COR-L47 (cell line): ENCODE measurements at regions not wholly inside any gene's neighbourhood (a gene's known extent, or its start where the extent isn't known, plus 50 kb on each side); places are given as distances from the start of the nearest gene placed in this dataset.
"Not testable (repeated sequence)": the region's sequence is repeated elsewhere in the genome, so short reads cannot be mapped to it uniquely, and the experiment has no call there.

Experiments used
- DNase-seq: peaks from one replicate; lab custom pipeline; 2025; lab: John Stamatoyannopoulos, UW

DNA sequence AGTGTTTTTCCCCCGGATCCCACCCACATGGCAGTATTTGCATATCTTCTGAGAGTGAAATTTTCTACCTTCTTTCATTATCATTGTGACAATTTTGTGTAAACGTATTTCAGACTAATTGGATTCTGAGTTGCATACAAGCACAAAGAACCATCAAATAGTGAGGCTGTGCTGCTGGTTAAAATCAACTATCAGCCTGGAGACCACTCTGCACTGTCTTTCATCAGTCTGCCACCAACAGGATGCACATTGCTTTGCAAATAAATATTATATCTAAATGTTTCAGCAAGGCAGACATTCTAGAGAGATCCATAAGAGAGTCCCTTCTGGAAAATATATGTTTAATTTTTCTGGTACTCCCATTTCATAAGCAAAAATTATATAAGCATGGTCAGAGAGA, 851.8 kb downstream of the XPNPEP1 start:
- DNase-seq, result no peak

DNA sequence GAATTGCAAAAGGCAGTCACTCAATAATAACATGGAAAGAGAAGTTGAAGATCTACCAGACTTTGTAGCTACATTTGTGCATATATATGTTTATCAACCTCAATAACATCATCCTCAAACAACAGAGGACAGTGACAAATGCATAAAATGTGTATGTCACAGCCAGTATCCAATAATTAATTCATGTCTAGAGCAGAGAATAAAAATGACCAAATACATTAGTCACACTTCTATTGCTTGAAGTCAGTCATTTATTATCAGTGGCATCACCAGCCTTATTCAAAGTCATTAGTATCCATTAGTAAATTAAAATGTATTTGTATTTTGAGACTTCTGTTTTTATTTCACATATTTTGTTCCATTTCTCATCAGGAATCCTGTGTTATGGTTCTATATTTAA, 852.8 kb downstream of the XPNPEP1 start:
- DNase-seq, result no peak

DNA sequence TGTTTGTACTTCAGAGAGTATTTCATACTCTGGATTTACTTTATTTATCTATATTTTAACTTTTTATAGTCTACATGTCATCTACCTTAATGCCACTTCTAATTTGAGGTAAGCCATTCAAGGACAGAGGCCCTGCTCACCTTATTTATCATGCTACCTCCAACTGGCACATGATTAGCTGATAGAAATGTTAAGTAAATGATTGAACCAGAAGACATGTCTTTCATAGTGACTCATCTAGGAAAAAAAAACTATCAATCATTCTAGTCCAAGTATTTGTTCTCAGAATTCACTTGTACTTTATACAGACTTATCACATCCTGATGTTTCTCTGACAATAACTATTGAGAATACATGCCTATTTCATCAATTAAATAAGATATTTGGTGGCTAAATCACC, 856.3 kb downstream of the XPNPEP1 start:
- no peak for DNase-seq

DNA sequence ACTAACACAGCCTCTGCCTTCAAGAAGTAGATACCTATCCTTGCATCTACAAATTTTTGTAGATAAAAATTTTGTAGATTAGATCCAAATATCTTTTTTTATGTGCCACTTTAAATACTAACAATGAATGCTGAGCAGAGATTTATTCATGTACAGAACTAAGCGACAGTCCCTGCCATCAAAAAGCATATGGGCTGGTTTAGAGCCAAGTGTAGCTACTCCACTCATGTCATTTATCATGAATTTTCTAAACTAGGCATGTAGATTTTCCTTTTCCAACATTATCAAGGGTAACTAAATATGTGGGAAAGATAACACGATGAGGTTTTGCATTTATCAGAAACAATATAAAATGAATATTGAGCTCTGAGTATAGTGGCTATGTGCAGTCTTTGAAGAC, 857.5 kb downstream of the XPNPEP1 start:
- DNase-seq, result no peak

DNA sequence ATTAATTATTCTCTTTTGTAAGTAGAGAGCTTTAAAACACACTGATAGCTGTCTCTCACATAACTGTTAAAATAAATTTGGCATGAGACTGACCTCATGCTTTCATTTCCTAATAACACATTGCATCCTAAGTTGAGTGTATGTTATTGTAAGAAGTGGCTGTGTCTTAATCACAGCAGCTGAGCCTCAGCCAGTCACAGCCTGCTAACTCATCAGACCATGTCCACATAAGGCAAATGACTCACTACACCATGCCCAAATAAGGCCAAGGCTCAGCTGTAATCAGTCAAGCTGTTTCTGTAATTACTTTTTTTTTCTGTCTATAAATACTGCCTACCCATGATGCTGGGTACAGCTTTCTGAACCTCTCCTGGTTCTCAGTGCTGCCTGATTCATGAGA, 860.9 kb downstream of the XPNPEP1 start:
- DNase-seq, result no peak

DNA sequence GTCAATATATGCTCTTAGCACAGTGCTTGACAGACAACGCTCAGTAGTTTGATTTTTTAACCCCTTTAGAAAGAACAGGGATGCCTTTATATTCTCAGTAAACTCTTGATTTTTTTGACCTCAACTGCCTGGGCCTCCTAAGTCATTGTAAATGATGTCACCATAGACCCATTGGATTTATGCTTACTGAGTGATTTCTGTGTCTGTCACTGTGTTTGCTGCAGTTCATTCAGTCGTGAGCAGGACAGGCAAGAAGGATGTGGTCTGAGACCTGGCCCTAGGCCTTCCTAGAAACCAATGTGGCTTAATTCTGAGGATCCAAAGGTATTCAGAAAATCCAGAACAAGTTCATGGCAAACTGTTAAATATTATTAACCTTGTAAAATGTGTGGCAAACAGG, 868.1 kb downstream of the XPNPEP1 start:
- DNase-seq, result no peak

DNA sequence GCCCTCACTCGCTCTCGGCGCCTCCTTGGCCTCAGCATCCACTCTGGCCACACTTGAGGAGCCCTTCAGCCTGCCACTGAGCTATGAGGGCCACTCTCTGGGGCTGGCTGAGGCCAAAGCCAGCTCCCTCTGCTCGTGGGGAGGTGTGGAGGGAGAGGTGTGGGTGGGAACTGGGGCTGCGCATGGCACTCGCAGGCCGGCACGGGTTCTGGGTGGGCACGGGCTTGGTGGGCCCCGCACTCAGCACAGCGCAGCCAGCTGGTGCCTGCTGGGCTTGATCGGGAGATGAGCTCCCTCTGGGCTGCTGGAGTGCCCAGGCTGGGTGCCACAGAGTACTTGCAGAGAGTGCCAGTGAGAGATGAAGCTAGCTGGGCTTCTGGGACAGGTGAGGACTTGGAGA, 875.5 kb downstream of the XPNPEP1 start:
- no peak for DNase-seq

DNA sequence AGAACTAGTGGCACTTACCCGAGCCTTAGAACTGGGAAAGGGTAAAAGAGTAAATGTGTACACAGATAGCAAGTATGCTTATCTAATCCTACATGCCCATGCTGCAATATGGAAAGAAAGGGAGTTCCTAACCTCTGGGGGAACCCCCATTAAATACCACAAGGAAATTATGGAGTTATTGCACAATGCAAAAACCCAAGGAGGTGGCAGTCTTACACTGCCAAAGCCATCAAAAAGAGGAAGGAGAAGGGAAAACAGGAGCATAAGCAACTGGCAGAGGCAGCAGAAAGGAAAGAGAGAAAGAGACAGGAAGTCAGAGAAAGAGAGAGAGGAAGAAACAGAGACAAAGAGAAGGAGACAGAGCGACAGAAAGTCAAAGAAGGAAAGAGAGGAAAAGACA, 876.9 kb downstream of the XPNPEP1 start:
- DNase-seq, result not testable (repeated sequence)

DNA sequence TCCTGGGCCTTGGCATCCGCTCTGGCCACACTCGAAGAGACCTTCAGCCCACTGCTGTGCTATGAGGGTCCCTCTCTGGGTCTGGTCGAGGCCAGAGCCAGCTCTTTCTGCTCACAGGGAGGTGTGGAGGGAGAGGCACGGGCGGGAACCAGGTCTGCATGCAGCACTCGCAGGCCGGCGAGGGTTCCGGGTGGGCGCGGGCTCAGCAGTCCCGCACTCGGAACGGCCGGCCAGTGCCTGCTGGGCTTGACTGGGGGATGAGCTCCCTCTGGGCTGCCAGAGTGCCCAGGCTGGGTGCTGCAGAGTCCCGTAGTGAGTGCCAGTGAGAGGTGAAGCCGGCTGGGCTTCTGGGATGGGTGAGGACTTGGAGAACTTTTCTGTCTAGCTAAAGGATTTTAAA, 882.7 kb downstream of the XPNPEP1 start:
- no peak for DNase-seq

DNA sequence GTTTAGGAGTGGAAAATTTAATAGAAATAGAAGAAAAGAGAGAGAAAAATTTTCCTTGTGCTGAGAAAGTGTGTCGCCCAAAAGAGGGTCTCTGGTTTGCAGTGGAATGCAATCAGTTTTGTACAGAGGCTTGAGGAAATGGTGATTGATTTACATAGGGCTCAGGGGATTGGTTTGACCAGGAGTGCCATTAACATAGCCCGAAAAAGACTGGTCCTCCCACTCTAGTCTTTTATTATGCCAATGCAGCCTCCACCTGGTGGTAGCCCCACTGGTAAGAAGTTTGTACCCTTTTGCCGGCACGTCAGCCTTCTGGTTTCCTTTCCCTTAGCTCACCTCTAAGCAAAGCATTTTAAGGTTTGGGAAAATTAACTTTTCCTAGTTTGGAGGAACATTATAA, 885.3 kb downstream of the XPNPEP1 start:
- no peak for DNase-seq

DNA sequence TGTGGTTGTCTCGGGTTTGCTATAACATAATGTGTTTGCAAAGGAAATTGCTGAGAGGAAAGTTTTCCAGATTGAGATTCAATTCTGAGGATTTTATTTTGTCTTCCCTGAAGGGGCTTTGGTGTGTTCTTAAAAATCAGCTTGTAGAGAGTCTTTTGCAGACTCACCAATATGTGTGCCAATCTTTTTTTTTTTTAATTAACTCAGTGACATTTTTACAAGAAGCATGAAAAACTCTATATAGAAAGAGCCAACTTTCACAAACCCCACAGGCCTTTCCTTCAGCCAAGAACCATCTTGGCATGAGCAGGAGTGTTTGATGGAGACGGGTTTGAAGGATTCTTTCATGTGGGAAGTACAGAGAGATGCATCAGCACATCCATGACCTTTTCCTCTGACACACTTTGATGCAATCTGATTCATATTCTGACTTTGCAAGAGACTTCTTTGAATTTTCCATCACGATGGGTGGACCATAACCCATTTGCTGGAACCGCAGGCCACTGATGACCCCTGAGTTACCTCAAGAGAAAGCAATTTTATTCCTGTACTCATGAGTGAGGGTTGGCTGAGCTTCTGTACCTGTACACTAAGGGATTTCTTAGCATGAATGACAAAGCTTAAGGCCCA, 892.6 kb downstream of the XPNPEP1 start:
- DNase-seq, result no peak

DNA sequence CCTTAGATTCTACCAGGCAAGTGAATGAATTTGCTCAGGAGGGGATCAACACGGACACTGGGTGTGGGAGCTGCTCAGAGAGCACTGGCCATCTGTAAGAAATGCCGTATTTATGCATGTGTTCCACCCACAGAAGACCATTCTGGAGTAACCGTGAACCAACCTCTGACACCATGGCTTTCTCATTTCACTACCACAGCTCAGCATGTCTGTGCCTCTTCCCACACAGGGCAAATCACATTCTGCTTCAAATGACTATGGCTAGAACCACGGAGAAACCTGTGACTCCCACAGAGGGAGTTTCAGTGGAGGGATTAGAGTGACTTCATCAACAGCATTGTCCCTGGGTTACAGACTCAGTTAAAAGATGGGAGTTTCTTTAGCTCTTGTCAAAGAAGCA, 893.4 kb downstream of the XPNPEP1 start:
- no peak for DNase-seq

DNA sequence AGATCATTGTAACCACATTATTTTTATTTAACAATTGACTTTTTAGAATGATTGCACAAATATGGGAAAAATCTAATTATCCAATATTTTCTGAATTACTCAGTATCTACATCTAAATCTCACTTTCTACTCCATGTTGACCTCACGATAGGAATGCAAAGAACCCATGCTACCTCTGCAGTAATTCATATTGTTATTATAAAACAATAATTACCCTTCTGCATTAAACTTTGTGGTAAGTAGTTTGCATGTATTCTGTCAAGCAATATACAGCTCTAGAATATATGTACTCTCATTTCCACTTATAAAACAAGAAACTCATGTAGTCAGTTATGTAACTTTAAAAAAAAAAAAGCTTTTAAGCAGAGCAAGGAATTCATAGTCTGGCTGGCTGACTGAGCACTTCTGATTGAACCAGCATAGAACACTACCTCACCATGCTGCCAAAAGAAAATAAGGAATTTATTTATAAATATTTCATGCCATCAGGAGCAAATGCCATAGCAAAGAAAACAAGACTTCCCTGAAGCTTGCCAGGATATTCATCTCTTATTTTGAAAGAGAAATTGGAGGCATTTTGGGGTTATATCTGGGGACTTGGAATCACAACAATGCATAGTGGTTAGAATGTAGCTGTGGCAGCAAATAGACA, 895.7 kb downstream of the XPNPEP1 start:
- DNase-seq, result no peak

DNA sequence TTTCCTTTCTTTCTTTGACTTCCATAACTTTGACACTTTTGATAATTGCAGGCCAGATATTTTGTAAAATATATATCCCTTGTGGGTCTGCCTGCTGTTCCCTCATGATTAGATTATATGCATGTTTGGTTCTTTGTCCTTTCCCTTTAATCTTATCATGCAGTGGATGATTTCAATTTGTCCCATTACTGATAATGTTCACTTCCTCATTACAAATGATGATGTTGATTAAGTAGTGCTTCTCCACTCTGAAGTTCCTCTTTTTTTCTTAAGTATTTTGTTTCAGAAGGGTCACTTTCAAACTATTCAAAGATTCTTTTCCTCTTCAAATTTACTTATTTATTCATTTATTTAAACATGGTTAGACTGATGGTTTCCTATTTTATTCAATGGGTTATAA, 898.1 kb downstream of the XPNPEP1 start:
- no peak for DNase-seq

DNA sequence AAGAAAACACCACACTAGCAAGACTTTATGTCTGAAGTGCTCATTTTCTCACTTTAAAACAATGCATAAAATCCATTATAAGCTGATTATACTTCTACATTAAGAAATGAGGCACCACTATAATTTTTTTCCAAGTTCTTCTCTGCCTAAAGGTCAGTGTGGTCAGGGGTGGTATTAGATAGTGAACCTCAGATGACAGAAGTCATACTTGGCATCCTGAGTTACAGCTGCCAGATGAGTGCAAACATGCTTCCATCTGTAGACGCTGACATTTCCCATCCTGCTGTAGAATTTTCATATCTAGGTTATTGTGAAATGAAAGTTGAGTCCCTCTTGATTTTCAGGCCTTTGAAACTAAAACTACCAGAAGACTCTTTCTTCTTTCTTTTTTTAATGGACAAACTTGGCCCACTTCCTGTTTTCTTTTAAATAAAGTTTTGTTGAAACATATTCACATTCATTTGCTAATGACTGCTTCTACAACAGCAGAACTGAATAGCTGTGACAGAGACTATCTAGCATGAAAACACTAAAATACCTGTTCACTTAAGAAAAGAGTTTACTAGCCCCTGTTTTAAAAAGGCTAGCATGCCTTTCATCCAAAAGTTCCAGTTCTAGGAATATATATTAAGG, 900.8 kb downstream of the XPNPEP1 start:
- DNase-seq, result no peak

DNA sequence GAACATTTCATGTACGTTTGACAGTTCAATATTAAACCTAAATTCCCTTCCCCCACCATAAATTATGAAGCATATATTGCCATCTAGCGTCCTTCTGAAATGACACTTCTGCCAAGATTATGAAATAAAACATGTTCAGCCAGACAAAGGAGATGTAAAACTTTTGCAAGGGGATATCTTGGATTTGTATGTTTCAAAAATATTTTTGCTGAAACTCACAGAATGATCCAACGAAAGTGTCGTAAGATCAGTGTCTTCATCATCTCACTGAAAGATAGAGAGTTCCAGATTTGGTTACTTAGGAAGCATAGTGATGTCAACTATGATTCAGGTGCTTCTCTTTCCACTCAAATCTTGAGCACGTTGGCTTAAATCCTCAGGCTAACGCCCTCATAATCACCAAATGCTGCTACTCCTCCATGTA, 904.3 kb downstream of the XPNPEP1 start:
- DNase-seq, result no peak

DNA sequence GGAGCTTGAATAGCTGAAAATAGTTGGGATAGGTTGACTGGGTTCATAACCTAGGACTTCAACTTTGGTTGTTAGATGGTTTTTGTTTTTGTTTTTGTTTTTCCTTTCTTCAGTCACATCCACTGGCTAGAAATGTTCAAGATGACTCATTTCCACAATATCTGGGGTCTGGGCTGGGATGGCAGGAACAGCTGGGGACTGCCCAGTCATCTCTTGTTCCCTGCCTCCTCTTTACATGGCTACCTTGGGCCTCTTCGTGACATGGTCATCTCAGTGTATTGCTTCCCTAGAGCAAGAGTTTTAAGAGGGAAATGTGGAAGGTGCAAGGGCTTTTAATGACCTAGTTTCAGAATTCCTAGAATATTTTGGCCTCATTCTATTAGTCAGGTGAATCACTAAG, 915.8 kb downstream of the XPNPEP1 start:
- DNase-seq, result no peak

DNA sequence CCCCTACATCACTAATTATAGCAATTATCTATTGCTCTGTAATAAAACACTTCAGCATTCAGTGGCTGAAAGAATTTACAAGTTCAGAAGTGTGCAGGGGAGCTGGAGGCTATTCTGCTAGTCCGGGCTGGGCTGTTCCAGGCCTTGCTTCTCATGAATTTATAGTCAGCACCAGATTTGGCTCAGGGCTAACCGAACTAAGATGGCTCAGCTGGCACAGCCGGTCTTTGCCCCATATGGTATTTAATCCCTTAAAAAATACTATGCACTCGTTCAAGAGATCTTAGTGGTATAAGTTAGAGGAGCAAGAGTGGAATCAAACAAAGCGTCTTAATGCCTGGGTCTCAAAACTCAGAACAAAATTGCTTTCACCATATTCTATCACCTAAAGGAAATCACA, 932.9 kb downstream of the XPNPEP1 start:
- no peak for DNase-seq

DNA sequence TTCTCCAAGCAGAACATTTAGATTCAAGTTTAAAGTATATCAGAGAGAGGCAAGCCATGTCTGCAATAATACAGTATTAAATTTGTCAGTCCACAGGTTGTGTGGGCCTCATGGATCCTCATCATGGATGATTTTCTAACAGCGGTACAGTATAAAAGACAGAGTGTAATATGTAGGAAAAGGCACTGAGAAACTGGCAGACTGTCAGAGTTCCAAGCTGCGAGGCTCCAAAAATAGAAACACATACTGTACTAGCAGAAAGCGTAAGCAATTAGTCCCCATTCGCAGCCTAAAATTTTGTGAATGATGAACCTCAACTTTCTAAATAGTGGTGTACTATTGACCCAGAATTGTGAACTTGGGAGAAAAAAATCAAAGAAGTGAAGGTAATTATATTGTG, 933.3 kb downstream of the XPNPEP1 start:
- DNase-seq, result no peak

DNA sequence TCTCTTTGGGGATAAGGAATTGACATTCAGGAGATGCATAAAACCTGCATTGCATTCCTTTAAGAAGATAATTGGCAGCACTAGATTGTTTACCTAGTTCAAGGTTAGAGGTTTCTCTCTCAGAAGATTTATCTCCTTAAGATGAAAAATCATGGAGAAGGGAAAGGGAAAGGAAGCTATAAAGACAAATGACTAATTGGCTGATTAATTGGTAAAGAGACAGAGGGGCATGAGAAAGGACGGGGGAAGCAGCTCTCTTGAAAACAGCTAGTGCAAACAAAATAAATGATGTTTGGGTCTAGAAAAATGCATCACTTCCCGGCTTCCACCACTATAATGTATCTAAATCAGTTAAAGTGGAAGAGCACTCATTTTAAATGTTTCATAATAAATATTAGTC, 941.2 kb downstream of the XPNPEP1 start:
- no peak for DNase-seq

DNA sequence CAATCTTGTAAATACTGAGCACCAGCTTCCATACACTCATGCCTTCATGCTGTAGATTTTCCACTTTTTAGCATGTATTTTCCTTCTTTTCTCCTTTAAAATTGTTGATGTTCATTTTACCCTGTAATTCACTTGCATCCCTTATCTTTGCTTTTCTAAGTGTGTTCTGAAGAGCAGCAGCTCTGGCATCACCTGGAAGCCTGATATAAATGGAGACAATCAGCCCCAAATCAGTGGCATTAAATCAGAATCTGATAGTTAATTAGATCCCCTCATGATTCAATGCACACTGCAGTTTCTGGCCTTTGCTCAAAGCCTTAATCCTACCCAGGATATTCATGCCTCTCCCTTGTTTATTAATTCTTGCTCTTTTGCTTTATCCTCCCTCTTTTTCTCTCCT, 942.4 kb downstream of the XPNPEP1 start:
- no peak for DNase-seq

DNA sequence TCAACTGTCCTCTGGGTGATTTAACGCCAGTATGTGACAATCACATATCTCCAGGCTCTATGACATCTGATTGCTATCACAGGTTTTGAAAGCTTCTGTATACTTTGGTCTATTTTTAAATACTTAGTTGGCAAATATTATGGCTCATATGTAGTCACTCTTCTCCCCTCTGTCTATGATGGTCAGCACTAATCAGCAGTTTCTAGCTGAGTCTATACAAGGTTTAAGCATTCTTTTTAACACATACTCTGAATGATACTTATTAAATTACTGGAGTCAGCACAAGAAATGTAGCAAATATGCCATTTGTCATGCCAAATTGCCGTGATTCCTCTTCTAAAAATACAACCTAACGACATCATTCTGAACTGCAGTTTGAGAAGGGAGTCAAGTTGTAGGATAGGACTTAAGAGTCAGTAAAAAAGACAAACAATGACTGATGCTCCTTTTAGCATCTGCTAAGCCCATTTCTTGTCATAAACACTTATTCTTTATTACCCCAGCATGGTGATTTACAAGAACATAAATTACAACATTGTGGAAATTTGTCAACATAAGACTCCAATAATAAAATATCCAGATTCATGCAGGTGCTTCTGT, 947.8 kb downstream of the XPNPEP1 start:
- DNase-seq, result no peak

DNA sequence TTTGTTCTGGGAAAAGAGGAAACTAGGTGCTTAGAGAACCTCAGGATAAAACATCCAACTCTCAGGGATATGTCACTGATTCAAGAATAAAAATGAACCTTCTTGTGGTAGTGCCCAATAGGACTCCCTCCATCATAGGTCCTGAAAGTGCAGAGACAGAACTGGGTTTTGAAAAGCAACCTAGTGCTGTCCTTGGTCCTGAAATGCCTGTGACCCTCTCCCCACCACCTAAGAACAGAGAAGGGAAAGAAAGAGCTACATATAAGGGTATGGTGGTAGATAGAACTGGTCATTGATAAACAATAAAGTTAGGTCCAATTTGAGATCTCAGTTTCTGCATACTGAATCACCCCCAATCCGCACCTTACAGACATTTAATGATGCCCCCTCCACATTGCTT, 953.3 kb downstream of the XPNPEP1 start:
- no peak for DNase-seq
